RWPE2 (cell line): ENCODE measurements at regions not wholly inside any gene's neighbourhood (a gene's known extent, or its start where the extent isn't known, plus 50 kb on each side); places are given as distances from the start of the nearest gene placed in this dataset.
A peak's percentile ranks its signal among the peaks of the same experiment; 100 is the strongest.

Experiments used
- ATAC-seq: fragments of 200-7000 bp; cut with Tn5 transposase; 3 replicates; pipeline ENCODE4 v1.9.1; 2021; ENCODE audit warnings: low read depth
- DNase-seq: peaks from one replicate; pipeline ENCODE4 v3.0.0-alpha.2; 2020; ENCODE audit warnings: low spot score
- H3K27ac ChIP-seq: fragments of 450-650 bp; 2 replicates; pipeline ENCODE4 v1.5.1; 2017; ENCODE audit warnings: mild to moderate bottlenecking; ENCODE audit not compliant: poor library complexity, severe bottlenecking
- H3K27me3 ChIP-seq: fragments of 250-450 bp; sonication (Bioruptor Pico); 2 replicates; pipeline ENCODE4 v1.5.1; 2021; ENCODE audit warnings: mild to moderate bottlenecking, moderate library complexity; ENCODE audit not compliant: insufficient read depth, poor library complexity, severe bottlenecking
- H3K36me3 ChIP-seq: fragments of 250-450 bp; sonication (Bioruptor Pico); 2 replicates; pipeline ENCODE4 v1.5.1; 2020; ENCODE audit warnings: low read depth, mild to moderate bottlenecking, moderate library complexity
- H3K4me1 ChIP-seq: fragments of 250-450 bp; sonication (Bioruptor Pico); 2 replicates; pipeline ENCODE4 v1.5.1; 2021; ENCODE audit warnings: mild to moderate bottlenecking, moderate library complexity; ENCODE audit not compliant: insufficient read depth, poor library complexity, severe bottlenecking
- H3K4me3 ChIP-seq: fragments of 250-450 bp; sonication (Bioruptor Pico); 2 replicates; pipeline ENCODE4 v1.5.1; 2021; ENCODE audit warnings: mild to moderate bottlenecking, moderate library complexity; ENCODE audit not compliant: severe bottlenecking
- H3K9me3 ChIP-seq: fragments of 250-450 bp; sonication (Bioruptor Pico); 2 replicates; pipeline ENCODE4 v1.5.1; 2021; ENCODE audit warnings: mild to moderate bottlenecking, moderate library complexity; ENCODE audit not compliant: severe bottlenecking
- TF ChIP-seq, protein P1 (sequence below): fragments of 450-650 bp; IDR thresholded peaks from one replicate; pipeline ENCODE4 v1.5.1; 2017; ENCODE audit warnings: mild to moderate bottlenecking, moderate library complexity; ENCODE audit not compliant: poor library complexity, severe bottlenecking

DNA sequence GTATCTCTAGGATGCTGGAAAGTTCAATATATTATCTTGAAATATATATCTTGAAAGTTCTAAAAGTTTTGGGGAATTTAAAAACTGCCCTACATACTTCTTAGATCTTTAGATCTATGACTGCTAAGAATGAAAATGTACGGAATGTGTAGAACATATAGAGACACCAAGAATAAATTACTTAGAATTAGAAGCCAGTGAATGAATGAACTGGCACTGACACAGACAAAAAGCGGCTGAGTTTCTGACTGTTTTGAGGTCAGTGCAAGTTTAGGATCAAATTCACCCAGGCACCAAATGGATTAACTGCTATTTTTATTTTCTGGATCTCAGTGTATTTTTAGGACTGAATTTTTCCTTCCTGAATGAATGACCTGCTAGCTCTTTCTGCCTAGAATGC lies 411.2 kb downstream of the KCTD12 start:
- DNase-seq (no peak), ATAC-seq (no peak)
- Histone ChIP-seq H3K4me3 (no peak overlapping the region), H3K4me1 (no peaks in the 10 kb centered on the region), H3K27me3 (no peaks in the 10 kb centered on the region), H3K9me3 (no peaks in the 10 kb centered on the region), H3K36me3 (no peaks in the 10 kb centered on the region), H3K27ac (no peak overlapping the region)
- TF ChIP-seq, protein P1, sequence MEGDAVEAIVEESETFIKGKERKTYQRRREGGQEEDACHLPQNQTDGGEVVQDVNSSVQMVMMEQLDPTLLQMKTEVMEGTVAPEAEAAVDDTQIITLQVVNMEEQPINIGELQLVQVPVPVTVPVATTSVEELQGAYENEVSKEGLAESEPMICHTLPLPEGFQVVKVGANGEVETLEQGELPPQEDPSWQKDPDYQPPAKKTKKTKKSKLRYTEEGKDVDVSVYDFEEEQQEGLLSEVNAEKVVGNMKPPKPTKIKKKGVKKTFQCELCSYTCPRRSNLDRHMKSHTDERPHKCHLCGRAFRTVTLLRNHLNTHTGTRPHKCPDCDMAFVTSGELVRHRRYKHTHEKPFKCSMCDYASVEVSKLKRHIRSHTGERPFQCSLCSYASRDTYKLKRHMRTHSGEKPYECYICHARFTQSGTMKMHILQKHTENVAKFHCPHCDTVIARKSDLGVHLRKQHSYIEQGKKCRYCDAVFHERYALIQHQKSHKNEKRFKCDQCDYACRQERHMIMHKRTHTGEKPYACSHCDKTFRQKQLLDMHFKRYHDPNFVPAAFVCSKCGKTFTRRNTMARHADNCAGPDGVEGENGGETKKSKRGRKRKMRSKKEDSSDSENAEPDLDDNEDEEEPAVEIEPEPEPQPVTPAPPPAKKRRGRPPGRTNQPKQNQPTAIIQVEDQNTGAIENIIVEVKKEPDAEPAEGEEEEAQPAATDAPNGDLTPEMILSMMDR = no peak

DNA sequence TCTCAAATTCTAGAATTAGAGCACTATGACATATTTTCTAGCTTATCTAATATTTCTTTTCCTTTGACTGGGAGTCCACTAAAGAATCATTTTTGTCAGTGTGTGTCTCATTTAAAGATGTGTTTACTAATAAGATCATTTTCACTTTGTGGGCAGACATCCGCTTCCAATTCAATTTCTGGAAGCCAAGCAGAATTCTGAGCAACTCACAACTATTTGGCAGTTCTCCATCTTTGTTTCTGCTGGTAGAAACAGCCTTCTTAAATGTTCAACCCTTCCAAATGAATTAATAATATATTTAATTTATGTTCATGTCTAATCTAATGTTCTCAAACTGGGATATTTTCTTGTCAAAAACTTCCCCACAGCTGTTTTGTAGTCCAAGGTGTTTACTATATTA lies 411.8 kb downstream of the KCTD12 start:
- Histone ChIP-seq H3K4me3 (no peak overlapping the region), H3K36me3 (no peaks in the 10 kb centered on the region), H3K4me1 (no peaks in the 10 kb centered on the region), H3K27ac (no peak overlapping the region), H3K27me3 (no peaks in the 10 kb centered on the region), H3K9me3 (no peaks in the 10 kb centered on the region)
- TF ChIP-seq, protein P1 = no peak
- DNase-seq (no peak), ATAC-seq (no peak)

DNA sequence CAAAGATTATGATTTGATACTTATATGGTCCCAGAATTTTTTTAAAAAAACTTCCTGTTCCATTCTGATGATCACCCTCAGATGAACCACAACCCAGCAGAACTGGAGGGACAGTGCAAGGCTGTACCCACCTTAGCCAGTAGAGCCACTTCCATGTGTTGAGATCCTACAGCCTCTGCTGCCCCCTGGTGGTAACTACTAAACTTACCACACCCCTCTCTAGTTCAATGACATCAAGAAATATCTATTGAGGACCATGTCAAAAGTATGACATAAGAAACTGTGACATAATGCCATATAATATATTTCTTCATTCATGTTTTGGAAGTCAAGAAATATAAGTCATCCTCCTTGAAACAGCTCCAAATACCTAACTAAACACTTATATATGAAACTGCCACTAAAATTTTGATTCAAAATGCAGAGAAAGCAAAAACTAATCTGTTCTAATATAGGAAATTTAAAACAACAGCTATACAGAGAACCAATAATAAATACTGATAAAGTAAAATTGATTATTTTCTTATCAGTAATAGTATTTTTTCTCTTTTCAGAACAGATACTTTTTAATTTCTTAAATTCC lies 412.6 kb downstream of the KCTD12 start:
- Histone ChIP-seq H3K9me3 (no peaks in the 10 kb centered on the region), H3K4me1 (no peaks in the 10 kb centered on the region), H3K36me3 (no peaks in the 10 kb centered on the region), H3K27me3 (no peaks in the 10 kb centered on the region), H3K27ac (no peak overlapping the region), H3K4me3 (no peak overlapping the region)
- DNase-seq (peak; percentile 38), ATAC-seq (peak; percentile 91)
- TF ChIP-seq, protein P1 = peak; percentile 80

DNA sequence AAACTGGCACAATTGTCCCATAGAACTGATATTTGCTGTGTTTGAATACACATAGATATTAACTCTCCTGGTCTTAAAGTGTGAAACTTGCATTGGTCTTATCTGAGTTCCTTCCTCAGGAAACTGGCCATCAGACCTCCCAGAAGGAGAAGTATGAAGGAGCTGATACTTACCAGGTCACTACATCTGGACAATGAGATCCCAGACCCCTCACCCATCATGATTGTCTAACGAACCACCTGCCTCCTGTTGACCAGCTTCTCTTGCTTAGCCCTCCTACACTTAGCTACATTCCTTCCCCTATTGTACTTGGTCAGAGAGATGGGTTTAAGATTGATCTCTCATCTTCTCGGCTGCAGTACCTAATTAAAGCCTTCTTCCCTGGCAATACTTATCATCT lies 413.3 kb downstream of the KCTD12 start:
- Histone ChIP-seq H3K27me3 (no peaks in the 10 kb centered on the region), H3K4me3 (no peak overlapping the region), H3K36me3 (no peaks in the 10 kb centered on the region), H3K27ac (no peak overlapping the region), H3K9me3 (no peaks in the 10 kb centered on the region), H3K4me1 (no peaks in the 10 kb centered on the region)
- TF ChIP-seq, protein P1 = no peak
- DNase-seq = no peak
- ATAC-seq = no peak

DNA sequence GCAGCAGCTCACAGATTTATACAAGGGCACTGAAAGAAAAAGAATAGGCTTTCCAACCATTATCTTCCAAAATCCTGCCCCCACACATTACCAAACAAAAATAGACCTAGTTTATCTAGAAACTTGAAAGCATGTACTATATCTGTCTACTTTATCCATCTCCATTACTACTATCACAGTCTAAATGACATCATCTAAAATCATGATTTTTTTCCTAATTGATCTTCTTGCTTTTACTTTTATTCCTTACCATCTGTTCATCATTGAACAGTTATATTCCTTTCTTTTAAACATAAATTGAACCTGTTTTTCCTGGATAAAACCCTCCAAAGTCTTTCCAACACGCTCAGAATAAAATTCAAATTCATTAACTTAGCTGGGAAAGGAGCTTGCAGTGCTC lies 414.7 kb downstream of the KCTD12 start:
- Histone ChIP-seq H3K9me3 (no peaks in the 10 kb centered on the region), H3K36me3 (no peaks in the 10 kb centered on the region), H3K27me3 (no peaks in the 10 kb centered on the region), H3K4me3 (no peak overlapping the region), H3K27ac (no peak overlapping the region), H3K4me1 (no peaks in the 10 kb centered on the region)
- DNase-seq = no peak
- no peak for ATAC-seq
- TF ChIP-seq, protein P1 = no peak
